HG02943 (cell line): ENCODE measurements at regions not wholly inside any gene's neighbourhood (a gene's known extent, or its start where the extent isn't known, plus 50 kb on each side); places are given as distances from the start of the nearest gene placed in this dataset.
"Not testable (repeated sequence)": the region's sequence is repeated elsewhere in the genome, so short reads cannot be mapped to it uniquely, and the experiment has no call there.

Experiments
- ATAC-seq: cut with Tn5 transposase; IDR thresholded peaks from one replicate; pipeline ENCODE4 v1.9.1; 2021; ENCODE audit warnings: mild to moderate bottlenecking, low read depth, moderate library complexity; ENCODE audit not compliant: unreplicated experiment

- no peak for ATAC-seq
Observed at GRCh38 chr2:210730672-210731071, 174.3 kb downstream of the CPS1 start.

GRCh38 chr2:210746826-210747225 lies 190.4 kb downstream of the CPS1 start:
- not testable (repeated sequence) for ATAC-seq

GRCh38 chr2:210752532-210752931 lies 196.1 kb downstream of the CPS1 start:
- no peak for ATAC-seq

GRCh38 chr2:210753386-210753785 lies 197.0 kb downstream of the CPS1 start:
- no peak for ATAC-seq

- no peak for ATAC-seq
Observed at GRCh38 chr2:210756855-210757254, 200.5 kb downstream of the CPS1 start.

GRCh38 chr2:210762604-210763588 lies 206.5 kb downstream of the CPS1 start:
- ATAC-seq: no peak

GRCh38 chr2:210768329-210768910 lies 212.0 kb downstream of the CPS1 start:
- no peak for ATAC-seq

GRCh38 chr2:210776756-210777155 lies 220.4 kb downstream of the CPS1 start:
- ATAC-seq: no peak

GRCh38 chr2:210782222-210782621 lies 225.8 kb downstream of the CPS1 start:
- ATAC-seq: no peak

GRCh38 chr2:210787831-210788230 lies 231.4 kb downstream of the CPS1 start:
- not testable (repeated sequence) for ATAC-seq

- no peak for ATAC-seq
Observed at GRCh38 chr2:210792000-210792399, 235.6 kb downstream of the CPS1 start.

- no peak for ATAC-seq
Observed at GRCh38 chr2:210795506-210795905, 239.1 kb downstream of the CPS1 start.

GRCh38 chr2:210798180-210798579 lies 241.8 kb downstream of the CPS1 start:
- ATAC-seq: no peak

- no peak for ATAC-seq
Observed at GRCh38 chr2:210814251-210815025, 258.0 kb downstream of the CPS1 start.

- ATAC-seq: no peak
Observed at GRCh38 chr2:210816769-210817168, 260.4 kb downstream of the CPS1 start.

GRCh38 chr2:210818473-210818872 lies 262.1 kb downstream of the CPS1 start:
- ATAC-seq: no peak

GRCh38 chr2:210833403-210833802 lies 277.0 kb downstream of the CPS1 start:
- ATAC-seq: no peak

- no peak for ATAC-seq
Observed at GRCh38 chr2:210839034-210839433, 282.6 kb downstream of the CPS1 start.

- no peak for ATAC-seq
Observed at GRCh38 chr2:210839450-210839849, 283.1 kb downstream of the CPS1 start.

- no peak for ATAC-seq
Observed at GRCh38 chr2:210842896-210843295, 286.5 kb downstream of the CPS1 start.

GRCh38 chr2:210844016-210844415 lies 287.6 kb downstream of the CPS1 start:
- ATAC-seq: no peak
